ENCODE measurements at regions not wholly inside any gene's neighbourhood (a gene's known extent, or its start where the extent isn't known, plus 50 kb on each side); places are given as distances from the start of the nearest gene placed in this dataset.
A peak's percentile ranks its signal among the peaks of the same experiment; 100 is the strongest.
"Not testable (repeated sequence)": the region's sequence is repeated elsewhere in the genome, so short reads cannot be mapped to it uniquely, and the experiment has no call there.

DNA sequence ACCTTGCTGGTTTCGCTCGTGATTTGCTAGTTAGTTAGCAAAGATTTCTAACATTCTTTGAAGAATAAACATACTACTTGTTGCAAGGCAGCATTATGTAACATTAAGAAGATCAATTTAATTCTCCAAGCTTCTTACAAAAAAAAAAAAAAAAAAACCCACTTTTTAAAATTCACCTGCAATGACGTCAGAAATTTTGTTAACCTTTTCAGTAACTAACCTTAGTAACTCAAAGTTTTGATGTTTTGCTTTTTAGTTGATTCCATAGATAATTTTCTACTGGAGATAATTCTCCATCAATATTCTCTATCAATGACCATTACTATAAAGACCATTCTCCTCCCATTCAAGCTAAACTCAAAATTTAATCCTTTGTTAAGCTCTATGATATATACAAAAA, 491.8 kb upstream of the TBL1XR1 start:
- DNase-seq, result no peak

DNA sequence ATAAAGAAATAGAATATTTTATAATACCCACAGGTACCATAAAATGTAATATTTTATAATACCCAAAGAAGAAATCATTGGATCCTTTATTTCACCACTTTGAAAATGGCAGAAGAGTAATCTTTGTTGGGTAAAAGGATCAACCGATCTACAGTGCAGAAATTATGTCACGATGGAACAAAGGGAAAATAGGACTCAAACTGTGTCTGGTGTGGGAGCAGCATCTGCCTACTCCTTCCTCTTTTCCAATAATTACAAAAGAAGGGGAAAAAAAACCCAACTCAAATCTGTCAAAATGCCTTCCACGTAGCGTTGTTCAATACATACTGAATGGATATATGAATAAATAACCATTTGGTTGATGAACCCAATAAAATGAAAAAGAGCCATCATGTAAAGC, 492.6 kb upstream of the TBL1XR1 start:
- DNase-seq, result no peak

DNA sequence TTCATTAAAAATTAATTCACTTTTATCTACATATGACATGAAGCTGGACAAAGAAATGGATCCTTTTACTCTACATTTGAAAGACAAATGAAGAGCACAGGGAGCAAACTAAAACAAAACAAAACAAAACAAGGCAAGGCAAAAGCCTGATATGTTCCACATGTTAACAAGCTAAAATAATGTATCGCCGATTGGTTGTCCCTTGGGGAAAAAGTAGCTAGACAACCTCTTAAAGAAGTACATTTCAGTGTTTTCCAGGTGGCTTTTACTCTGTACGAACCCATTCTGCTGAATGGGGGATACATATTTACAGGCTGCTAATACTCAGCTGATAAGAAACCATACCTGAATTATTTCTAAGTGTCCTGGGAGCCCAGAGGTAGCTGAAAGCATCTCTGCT, 493.0 kb upstream of the TBL1XR1 start:
- no peak for DNase-seq

DNA sequence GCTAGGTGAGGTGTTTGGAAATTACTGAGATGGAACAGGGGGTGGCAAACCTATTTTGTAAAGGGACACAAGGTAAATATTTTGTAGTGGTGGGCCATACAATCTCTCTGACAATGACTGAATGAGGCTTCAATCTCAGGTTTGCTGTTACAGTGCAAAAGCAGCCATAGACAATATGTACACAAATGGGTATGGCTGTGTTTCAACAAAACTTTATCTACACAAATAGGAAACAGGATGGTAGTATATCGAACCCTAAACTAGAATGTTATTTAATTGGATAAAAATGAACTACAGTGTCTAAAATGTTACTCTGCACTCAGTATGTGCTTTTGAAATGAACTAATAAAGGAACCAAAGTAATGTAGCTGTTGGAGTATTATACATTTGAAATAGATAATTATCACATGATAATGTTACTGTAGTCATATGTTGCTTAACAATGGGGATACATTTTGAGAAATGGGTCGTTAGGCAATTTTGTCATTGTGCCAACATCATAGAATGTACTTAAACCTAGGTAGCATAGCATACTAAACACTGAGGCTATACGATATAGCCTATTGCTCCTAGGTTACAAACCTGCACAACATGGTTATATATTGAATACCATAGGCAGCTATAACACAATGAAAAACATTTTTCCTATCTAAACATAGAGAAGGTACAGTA, 495.2 kb upstream of the TBL1XR1 start:
- no peak for DNase-seq

DNA sequence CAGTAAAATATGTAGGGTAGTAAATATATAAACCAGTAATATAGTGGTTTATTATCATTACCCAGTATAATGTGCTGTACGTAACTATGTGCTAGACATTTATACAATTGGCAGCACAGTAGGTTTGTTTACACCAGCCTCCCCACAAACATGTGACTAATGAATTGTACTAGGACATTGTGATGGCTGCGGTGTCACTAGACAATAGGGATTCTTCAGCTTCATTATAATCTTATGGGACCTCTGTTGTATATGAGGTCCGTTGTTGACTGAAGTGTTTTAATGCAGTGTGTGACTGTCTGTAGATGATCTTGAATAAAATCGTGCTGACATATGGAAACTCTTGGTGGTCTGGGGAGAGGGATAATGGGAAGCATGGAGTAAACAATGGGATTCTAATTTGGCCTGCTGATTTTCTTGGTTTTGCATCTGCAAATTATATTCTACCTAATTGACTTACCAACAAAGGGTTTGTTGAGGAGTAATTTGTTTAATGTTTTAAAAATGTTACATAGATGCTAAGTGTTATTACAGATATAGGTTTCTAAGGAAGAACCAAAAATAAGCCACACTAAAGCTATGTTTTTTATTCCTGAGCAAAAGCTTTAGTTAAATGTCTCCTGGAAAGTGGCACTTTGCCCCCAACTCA, 496.5 kb upstream of the TBL1XR1 start:
- no peak for DNase-seq

DNA sequence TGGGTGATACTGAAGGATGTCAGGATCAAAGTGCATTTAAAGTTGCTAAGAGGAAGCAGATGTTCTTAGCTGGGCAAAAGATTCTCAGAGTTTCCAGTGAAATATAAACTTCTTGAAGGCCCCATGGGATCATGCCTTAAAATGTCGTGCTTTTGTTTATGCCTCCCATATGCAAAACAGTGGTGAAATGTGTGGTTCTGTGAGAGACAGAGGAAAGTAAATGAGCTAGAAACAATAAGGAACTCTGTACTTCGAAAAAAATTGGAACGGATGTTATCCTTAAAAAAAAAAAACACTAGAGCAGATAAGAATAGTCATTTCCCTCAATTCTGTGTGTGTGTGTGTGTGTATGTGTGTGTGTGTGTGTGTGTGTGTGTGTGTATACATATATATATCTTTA, 497.0 kb upstream of the TBL1XR1 start:
- DNase-seq, result no peak

DNA sequence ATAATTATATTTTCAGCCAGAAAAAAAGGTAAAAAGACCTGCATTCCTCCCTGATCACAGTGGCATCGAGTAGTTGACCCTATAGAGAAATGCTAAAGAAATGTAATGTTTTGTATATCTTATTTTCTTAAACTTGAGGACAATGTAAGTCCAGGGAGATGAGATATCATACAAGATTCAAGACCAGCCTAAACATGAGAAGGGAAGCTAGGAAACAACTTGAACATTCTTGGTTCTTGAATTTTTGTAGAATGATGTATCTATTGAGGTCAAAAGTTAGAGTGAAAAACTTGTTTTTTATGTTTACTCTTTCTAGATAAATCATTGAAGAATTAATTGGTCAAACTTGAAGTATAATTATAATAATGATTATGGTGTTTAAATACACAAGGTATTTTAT, 497.7 kb upstream of the TBL1XR1 start:
- DNase-seq, result no peak

DNA sequence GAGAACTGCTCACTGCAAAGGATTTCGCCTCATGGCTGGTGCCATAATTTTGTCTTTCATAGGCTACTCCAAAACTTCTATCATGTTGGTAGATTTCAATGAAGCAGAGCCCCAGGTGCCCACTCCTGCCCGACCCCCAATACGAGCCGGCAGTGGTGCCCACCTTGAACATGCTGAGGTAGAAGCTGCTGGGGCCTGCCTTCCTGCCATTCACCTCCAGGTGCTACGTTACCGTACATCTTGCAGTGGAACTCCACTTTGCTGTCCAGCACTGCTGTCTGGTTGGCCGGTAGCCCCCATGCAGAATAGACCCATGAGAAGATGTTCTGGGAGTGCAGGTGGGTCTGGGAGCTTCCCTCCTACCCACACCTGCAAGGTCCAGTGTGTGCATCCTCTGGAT, 502.8 kb upstream of the TBL1XR1 start:
- DNase-seq, result no peak

DNA sequence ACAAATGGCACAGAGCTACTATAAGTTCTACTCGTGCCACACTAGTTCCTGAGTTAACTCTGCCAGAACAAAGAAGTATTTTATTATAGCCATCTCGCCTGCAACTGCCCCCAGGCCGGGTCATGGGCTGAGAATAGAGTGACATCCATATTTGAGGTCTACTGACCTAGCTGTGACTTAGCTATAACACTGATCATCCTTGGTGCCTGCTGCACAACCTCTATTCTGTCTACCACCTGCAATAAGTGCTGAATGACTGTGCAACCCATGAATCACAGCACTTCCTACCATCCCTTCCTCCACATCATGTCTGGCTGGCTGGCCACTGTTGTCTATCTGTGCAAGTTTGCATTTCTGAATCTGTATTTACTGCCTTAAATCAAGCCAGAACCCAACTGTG, 506.5 kb upstream of the TBL1XR1 start:
- DNase-seq, result no peak

DNA sequence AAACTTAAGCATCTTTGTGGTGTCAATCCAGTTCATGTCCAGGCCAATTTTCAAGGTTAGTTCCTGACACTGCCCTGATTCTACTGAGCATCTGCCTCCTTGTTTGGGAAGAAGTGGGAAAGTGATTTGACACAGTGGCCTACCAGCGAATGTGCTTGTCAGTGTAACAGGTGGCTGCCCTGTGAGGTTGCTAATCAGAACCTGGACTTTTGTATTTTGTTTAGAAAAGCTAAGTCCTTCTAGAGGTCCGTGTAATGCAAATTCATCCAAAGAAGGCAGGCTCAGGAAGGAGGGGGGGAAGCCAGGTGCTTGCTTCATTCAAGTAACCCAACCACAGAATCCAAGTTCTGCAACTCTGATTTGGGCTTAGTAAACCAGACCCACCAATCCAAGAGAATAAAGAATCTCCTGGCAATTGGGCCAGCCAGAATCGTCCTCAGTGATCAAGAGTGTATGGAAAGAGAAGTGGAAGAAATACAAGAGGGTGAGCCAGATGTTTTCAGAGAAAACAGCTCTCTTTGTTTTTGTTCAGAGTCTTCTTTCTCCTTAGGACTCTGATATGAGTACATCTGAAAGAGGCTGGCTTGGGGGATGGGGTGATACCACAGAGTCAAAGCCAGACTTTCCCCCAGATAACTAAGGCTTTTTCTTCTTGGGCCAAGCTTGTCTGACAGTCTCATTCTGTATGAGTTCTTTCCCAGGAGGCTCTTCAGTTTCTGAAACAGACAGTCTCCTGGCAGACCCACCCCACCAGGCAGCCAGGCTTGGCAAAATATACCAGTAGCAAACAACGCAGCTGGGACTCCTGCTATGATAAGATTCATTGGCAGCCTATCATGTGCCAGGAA, 508.9 kb upstream of the TBL1XR1 start:
- DNase-seq, result no peak

DNA sequence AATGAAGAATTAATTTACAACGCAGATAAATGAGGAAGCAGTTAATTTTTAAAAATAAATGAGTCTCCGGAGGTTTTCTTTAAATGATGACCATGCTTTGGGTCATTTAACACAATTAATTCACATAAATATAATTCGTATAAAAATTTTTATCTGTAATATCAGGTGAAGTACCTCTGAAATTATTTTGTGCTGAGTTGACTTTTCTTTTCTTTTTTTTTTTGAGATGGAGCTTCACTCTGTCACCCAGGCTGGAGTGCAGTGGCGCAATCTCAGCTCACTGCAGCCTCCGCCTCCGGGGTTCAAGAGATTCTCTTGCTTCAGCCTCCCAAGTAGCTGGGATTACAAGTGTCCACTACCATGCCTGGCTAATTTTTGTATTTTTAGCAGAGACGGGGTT, 512.2 kb upstream of the TBL1XR1 start:
- DNase-seq, result not testable (repeated sequence)

DNA sequence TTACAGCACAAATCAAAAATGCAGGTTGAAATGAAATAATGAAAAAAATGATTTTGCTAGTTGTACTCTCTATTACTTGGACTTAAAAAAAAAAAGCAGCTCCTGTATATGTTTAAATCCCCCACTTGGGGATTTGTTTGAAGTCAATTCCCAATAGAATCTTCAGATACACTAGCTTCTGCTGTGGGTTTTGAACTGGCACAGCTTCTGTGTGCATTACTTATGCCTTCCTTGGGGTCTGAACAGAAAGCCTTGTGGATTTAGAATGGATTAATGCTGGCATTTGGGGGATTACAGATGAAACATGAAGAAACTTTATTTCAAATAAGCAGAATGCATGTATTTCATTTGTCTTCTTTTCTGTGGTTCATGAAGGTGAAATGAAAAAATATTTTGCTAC, 513.2 kb upstream of the TBL1XR1 start:
- DNase-seq, result peak; percentile 86

DNA sequence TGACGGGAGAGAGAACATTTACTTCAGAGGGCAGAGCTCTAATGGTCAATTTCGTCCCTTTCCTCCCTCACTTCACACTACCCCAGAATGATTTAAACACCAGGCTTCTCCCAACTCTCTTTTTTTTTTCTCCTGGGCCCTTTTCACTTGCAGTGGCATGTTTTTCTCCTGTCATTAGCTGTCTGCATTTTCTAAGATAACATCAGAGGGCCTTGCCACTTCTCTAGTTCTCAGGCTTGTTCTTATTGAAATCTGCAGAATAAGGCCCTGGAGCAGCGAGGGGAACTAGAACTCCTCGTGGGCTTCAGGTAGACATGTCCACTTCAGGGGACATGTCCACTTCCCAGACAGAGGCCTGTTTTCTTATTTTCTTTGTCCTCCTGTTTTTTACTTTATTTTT, 514.4 kb upstream of the TBL1XR1 start:
- no peak for DNase-seq

DNA sequence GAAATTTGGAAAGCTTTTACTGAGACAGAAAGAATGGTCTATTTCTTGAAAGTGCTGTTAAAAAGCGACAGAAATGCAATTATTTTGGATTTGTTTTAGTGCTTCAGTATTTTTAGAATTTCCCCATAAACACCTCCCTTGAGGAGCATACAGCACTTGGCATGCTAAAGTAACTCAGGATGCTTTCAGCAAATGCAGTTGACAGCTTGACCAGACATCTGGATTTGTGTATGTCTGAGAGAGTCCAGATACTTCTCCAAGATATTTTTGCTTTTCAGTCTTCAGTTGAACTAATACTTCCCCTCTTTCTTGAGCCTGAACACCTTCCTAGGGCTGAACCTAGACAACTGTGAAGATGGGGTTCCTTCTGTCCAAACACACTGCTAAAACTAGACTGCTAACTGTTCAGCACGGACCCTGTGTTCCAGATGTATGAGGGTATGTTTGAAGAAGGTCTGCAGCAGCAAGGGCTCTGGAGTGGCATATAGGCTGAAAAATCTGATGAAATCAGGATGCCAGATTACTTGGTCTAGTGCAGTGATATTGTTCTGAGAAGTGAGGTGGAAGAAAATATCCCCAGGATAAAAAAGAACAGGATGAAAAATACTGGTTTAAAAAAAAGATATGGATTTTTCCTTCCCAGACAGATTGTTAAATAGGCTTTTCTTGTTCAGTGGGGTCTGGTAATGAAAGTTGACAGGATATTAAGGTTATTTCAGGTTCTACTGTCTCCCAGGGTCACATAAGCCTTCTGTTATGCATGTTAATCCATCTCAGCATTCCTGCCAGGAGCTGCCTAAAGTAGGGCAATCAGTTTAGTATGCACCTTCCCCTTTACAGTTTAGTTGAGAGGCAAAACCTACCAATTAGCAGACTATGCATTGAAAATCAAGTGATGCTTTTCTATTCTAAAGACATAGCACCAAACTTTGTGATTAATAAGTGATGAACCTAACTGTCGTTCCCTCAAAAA, 516.9 kb upstream of the TBL1XR1 start:
- peak; percentile 96 for DNase-seq

DNA sequence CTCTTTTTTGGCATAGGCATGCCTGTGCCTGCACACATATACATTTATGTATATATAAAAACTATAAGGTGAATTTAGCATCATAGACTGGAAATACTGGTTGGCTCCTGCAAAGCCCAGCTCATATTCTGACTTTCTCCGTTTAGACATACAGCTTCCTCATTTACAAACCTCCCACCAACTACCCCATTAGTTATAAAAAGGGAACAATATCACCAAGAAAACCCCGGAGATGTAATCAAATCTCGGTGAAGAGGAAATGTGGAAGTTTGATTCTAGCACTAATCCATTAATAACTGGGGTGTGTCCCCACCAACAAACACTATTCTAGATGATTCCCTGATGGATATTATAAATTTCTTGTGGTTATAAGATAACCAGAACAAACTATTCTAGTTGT, 517.7 kb upstream of the TBL1XR1 start:
- peak; percentile 64 for DNase-seq

DNA sequence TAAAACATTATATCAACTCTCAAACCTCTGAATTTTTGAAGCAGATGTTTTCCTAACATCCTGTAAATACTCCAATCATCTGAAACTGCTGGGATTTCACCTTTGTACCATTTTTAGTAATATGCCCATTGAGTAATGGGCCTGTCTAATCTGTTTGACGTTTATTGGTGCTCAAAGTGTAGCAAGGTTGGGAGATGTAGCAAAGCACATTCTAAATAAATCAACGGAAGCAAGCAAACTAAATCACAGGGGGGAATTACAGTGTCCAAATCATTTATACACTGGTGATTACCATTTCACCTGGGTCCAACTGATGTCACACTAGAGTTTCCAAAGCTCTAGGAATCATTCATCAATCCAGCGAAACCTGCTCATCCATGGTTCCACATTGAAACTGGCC, 518.7 kb upstream of the TBL1XR1 start:
- DNase-seq, result no peak

DNA sequence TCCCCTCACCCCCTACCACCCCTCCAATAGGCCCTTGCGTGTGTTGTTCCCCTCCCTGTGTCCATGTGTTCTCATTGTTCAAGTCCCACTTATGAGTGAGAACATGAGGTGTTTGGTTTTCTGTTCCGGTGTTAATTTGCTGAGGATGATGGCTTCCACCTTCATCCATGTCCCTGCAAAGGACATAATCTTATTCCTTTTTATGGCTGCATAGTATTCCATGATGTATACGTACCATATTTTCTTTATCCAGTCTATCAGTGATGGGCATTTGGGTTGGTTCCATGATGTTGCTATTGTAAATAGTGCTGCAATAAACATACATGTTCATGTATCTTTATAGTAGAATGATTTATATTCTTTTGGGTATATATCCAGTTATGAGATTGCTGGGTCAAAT, 523.6 kb upstream of the TBL1XR1 start:
- DNase-seq, result not testable (repeated sequence)

DNA sequence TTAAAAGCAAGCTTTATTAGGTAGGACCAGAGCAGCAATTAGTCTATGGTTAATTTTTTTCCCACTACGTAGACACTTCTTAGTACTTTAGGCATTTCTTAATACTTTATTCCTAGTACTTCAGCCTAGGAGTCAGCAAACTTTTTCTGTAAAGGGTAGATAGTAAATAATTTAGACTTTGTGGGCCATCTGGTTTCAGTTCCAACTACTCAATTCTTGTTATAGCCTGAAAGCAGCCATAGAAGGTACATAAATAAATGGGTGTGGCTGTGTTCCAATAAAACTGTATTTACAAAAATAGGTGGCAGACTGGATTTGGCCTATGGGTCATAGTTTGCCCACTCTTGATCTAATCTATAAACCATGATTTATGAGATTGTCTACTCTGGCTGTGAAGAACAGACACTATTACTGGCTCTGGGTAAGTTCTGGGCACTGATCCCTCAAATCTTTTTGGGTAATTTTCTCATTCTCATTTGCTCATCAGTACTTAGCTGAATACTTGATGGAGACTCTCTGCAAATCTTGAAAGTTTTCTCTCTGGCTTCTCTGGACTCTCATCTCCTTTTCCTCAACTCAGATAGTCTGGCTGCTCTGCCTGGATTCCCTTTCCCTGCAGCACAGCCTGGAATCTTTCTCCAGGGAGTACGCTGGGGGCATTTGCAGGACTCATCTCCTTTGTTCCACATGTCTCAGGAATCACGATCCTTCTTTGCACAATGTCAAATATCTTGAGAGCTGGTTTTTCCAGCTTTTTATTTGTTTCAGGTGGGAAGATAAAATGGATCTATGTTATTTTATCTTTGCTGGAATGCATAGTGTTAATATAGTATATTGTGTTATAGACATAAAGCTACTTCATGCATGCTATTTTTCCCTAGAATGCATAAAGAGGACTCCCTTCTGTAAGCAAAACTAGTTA, 524.8 kb upstream of the TBL1XR1 start:
- DNase-seq, result no peak

DNA sequence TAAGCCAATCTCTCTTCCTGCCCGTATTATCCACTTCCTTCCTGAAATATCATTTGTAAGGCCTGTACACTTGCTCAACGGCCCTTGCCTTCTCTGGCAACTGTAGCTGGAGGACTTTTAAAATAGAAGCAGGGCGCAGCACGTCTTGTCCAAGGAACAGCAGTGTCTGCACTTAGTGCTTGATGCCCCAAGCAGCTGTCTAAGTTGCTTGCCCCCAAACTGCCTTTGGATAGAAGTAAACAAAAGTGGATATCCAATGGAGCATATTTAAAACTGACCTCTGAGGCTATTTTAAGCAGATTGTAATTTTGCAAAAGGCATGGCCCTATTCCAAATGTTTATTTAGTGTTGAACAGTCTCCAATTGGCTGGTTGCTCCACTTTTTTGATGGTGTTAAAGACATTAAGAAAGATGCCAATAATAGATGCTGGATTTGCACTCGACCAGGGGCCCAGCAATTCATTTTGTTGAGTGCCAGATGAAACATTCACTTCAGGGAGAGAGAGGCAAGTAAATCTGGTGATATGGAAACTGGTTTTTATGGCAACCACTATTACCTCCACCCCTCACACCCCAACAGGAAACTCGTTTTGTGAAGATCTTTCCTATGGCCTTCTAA, 526.8 kb upstream of the TBL1XR1 start:
- DNase-seq, result no peak

DNA sequence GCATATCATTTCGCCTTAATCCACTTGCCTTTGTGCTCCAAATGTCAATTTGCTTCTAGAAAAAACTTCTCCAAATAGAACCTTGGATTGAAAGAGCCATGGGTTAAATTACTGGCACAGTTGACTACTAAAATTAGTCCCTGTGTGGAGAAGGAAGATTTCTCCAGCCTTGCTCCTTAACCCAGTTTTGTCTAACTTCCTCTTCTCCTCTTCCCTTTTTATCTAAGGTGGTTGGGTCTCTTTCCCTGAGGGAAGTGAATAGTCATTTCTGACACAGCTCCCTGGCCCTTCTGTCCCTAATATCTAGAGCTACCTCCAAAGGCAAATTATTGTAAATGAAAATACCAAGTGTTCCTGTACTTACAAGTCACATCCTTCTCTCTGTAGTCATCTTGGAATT, 527.9 kb upstream of the TBL1XR1 start:
- no peak for DNase-seq

DNA sequence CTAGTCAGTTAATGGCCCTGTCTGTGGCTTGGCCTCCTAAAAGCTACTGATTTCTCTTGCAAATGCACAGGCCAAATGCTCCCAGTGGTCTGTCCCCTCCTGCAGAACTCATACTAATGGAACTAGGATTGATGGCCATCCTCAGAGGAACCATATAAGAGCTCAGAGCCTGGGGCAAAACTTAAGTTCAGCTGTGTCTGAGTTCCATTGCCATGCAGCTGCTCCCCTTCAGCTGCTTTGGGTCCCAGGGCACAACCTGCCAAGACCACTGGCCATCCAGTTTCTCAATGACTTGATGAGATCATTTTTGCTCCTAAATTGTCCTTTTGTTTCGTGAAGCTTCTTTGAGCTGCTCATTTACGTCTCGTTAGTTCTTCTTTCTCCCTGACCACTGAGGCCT, 529.5 kb upstream of the TBL1XR1 start:
- DNase-seq, result no peak

Data from NCI-H82 (cell line).